Keratinocyte (primary cell): ENCODE measurements at regions not wholly inside any gene's neighbourhood (a gene's known extent, or its start where the extent isn't known, plus 50 kb on each side); places are given as distances from the start of the nearest gene placed in this dataset.

Experiments
- EZH2 ChIP-seq: IDR thresholded peaks from one replicate; pipeline ENCODE4 v1.6.1; 2012; ENCODE audit warnings: inconsistent platforms, mild to moderate bottlenecking, low read length, moderate library complexity
- TF ChIP-seq, protein P1 (sequence below), 3 experiments: IDR thresholded peaks in 1 of 3; conservative IDR thresholded peaks in 1 of 3; optimal IDR thresholded peaks in 1 of 3; 2 replicates in 2 of 3; 3 replicates in 1 of 3; pipeline versions ENCODE3 to v1.5.1; 2011; ENCODE audit warnings: low read length in 3 of 3, mild to moderate bottlenecking in 3 of 3, moderate library complexity in 2 of 3, control low read depth in 1 of 3, inconsistent platforms in 1 of 3; ENCODE audit not compliant: insufficient read depth in 2 of 3; ENCODE audit errors: extremely low read depth in 1 of 3

DNA sequence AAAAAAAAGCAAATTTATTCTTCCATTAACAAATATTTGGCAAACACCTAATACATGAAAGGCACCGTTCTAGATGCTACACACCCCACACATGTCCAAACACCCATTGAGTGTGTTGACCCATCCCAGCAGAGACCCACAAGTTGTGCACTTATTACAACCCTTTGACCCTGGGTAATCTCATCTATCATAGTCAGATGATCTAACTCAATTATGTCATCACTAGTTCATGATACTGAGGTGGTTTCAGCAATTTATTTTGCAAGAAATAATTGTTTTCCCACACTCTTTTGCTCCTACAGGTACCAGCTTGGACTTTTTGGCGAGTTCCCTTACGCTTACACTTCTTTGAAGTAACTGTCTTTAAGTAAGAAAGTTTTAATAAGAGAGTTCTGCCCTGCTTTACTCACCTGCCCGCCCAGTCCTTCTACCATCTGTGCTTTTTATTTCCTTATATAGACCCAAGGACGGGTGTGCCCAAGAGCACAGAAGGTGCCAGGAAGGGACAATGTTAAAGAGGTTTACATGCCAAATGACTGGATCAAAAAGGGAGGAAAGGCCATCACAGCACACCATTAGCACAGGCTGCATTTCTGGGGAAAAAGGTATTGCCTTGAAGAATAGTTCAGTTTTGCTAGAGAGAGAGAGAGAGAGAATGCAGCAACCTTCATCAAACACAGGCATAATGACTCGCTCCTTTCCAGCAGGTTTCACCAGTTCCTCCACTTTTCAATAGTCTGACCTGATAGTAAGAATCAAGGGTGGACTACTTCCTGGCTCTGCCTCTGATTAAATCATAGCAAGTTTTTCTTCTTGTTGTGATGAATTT, 54.5 kb upstream of the ATP11B start:
- TF ChIP-seq, protein P1, sequence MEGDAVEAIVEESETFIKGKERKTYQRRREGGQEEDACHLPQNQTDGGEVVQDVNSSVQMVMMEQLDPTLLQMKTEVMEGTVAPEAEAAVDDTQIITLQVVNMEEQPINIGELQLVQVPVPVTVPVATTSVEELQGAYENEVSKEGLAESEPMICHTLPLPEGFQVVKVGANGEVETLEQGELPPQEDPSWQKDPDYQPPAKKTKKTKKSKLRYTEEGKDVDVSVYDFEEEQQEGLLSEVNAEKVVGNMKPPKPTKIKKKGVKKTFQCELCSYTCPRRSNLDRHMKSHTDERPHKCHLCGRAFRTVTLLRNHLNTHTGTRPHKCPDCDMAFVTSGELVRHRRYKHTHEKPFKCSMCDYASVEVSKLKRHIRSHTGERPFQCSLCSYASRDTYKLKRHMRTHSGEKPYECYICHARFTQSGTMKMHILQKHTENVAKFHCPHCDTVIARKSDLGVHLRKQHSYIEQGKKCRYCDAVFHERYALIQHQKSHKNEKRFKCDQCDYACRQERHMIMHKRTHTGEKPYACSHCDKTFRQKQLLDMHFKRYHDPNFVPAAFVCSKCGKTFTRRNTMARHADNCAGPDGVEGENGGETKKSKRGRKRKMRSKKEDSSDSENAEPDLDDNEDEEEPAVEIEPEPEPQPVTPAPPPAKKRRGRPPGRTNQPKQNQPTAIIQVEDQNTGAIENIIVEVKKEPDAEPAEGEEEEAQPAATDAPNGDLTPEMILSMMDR (optimal IDR thresholded peaks at IDR 0.05 in 1 of 3, IDR thresholded peaks at IDR 0.05 in 1 of 3, conservative IDR thresholded peaks at IDR 0.05 in 1 of 3; ENCODE audit: extremely low read depth in 1 of 3, insufficient read depth in 2 of 3, low read length in 3 of 3) = no peak
- no peak for TF ChIP-seq EZH2
